ENCODE measurements at regions not wholly inside any gene's neighbourhood (a gene's known extent, or its start where the extent isn't known, plus 50 kb on each side); places are given as distances from the start of the nearest gene placed in this dataset.

DNA sequence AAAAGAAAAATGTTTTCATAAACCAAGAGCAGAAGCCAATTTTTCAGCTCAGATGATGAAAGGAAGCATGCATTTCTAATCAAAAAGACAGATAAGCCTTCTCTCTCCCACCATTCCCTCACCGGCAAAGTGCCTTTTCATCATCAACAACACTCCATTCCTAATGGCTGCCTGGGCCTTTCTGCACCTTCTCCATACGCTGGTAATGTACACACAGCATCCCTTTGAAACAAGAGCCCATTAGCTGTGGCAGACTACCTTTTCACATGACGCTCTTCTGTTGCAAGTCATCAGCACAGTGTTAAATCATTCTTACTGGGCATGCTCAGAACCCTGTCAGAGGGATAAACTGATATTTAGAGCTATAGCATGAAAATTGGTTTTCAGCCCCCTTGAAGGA is 408.9 kb downstream of the MEIS1 start:
- no peaks in the 10 kb centered on the region for H3F3A ChIP-seq (ENCODE audit: insufficient read depth, low read length, poor library complexity, severe bottlenecking)
- no peaks in the 10 kb centered on the region for H3K27me3 ChIP-seq (ENCODE audit: insufficient read depth, low read depth, low read length)
- no peak overlapping the region for H3K4me3 ChIP-seq (ENCODE audit: low read length)
- no peaks in the 10 kb centered on the region for H3K36me3 ChIP-seq (ENCODE audit: insufficient read depth, low read length)
- H3K27ac ChIP-seq (ENCODE audit: low read length) = no peak overlapping the region
- TF ChIP-seq TAF1 (IDR thresholded peaks at IDR 0.05; ENCODE audit: low read depth) (no peak), MXI1 (conservative IDR thresholded peaks at IDR 0.05; ENCODE audit: poor library complexity, severe bottlenecking) (no peak), CTCF (IDR thresholded peaks at IDR 0.05; ENCODE audit: poor library complexity, severe bottlenecking) (no peak), POLR2AphosphoS5 (IDR thresholded peaks at IDR 0.05) (no peak)
- TF ChIP-seq, protein P1, sequence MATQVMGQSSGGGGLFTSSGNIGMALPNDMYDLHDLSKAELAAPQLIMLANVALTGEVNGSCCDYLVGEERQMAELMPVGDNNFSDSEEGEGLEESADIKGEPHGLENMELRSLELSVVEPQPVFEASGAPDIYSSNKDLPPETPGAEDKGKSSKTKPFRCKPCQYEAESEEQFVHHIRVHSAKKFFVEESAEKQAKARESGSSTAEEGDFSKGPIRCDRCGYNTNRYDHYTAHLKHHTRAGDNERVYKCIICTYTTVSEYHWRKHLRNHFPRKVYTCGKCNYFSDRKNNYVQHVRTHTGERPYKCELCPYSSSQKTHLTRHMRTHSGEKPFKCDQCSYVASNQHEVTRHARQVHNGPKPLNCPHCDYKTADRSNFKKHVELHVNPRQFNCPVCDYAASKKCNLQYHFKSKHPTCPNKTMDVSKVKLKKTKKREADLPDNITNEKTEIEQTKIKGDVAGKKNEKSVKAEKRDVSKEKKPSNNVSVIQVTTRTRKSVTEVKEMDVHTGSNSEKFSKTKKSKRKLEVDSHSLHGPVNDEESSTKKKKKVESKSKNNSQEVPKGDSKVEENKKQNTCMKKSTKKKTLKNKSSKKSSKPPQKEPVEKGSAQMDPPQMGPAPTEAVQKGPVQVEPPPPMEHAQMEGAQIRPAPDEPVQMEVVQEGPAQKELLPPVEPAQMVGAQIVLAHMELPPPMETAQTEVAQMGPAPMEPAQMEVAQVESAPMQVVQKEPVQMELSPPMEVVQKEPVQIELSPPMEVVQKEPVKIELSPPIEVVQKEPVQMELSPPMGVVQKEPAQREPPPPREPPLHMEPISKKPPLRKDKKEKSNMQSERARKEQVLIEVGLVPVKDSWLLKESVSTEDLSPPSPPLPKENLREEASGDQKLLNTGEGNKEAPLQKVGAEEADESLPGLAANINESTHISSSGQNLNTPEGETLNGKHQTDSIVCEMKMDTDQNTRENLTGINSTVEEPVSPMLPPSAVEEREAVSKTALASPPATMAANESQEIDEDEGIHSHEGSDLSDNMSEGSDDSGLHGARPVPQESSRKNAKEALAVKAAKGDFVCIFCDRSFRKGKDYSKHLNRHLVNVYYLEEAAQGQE (IDR thresholded peaks at IDR 0.05; ENCODE audit: borderline replicate concordance) = no peak
- H3K9me2 ChIP-seq (ENCODE audit: insufficient read depth, low read length) = no peaks in the 10 kb centered on the region
- H3K4me2 ChIP-seq (ENCODE audit: low read length) = no peak overlapping the region
- no peaks in the 10 kb centered on the region for H4K20me1 ChIP-seq (ENCODE audit: insufficient read depth)
- H2AFZ ChIP-seq (ENCODE audit: low read depth, low read length) = no peak overlapping the region
- H3K9me3 ChIP-seq (ENCODE audit: low read length) = no peaks in the 10 kb centered on the region
- H3K79me2 ChIP-seq (replicated peaks; ENCODE audit: insufficient read depth, low read length) = no peaks in the 10 kb centered on the region
- H3K9ac ChIP-seq (ENCODE audit: low read length) = no peak overlapping the region

GRCh38 chr2:66845307-66845706 is 410.4 kb downstream of the MEIS1 start:
- Histone ChIP-seq H3K36me3 (ENCODE audit: insufficient read depth, low read length) (no peaks in the 10 kb centered on the region), H3K4me2 (ENCODE audit: low read length) (no peak overlapping the region), H3K27me3 (ENCODE audit: insufficient read depth, low read depth, low read length) (no peaks in the 10 kb centered on the region), H2AFZ (ENCODE audit: low read depth, low read length) (no peak overlapping the region), H3F3A (ENCODE audit: insufficient read depth, low read length, poor library complexity, severe bottlenecking) (no peaks in the 10 kb centered on the region), H3K79me2 (replicated peaks; ENCODE audit: insufficient read depth, low read length) (no peaks in the 10 kb centered on the region), H3K27ac (ENCODE audit: low read length) (no peak overlapping the region), H3K9me3 (ENCODE audit: low read length) (no peaks in the 10 kb centered on the region), H3K9ac (ENCODE audit: low read length) (no peak overlapping the region), H4K20me1 (ENCODE audit: insufficient read depth) (no peaks in the 10 kb centered on the region), H3K4me3 (ENCODE audit: low read length) (no peak overlapping the region), H3K9me2 (ENCODE audit: insufficient read depth, low read length) (no peaks in the 10 kb centered on the region)
- peak; percentile 33 for TF ChIP-seq POLR2AphosphoS5 (IDR thresholded peaks at IDR 0.05)
- TF ChIP-seq, protein P1 (IDR thresholded peaks at IDR 0.05; ENCODE audit: borderline replicate concordance) = no peak
- TF ChIP-seq SMC3 (conservative IDR thresholded peaks at IDR 0.05; ENCODE audit: poor library complexity) = no peak
- no peak for TF ChIP-seq TAF1 (IDR thresholded peaks at IDR 0.05; ENCODE audit: low read depth)
